CD14-positive monocyte (primary cell): ENCODE measurements at regions not wholly inside any gene's neighbourhood (a gene's known extent, or its start where the extent isn't known, plus 50 kb on each side); places are given as distances from the start of the nearest gene placed in this dataset.

Source experiments
- DNase-seq, 3 donors: peaks; one replicate each; pipeline ENCODE4 v3.0.0-alpha.2; 2011 to 2022
- H2AFZ ChIP-seq: 2 replicates; pipeline ENCODE4 v1.6.0; 2012; ENCODE audit warnings: mild to moderate bottlenecking, low read depth, low read length, inconsistent platforms; ENCODE audit not compliant: insufficient read depth, poor library complexity, severe bottlenecking
- H3K27ac ChIP-seq, 2 donors: 1 replicate in 1 of 2; 2 replicates in 1 of 2; pipeline ENCODE4 v1.5.1; 2012 to 2013; ENCODE audit warnings: low read length in 2 of 2, control low read depth in 1 of 2, inconsistent platforms in 1 of 2, low read depth in 1 of 2, mild to moderate bottlenecking in 1 of 2
- H3K27me3 ChIP-seq, 2 donors: one replicate each; pipeline versions ENCODE4 v1.6.0 to v1.6.1; 2011 to 2013; ENCODE audit warnings: low read length in 2 of 2; ENCODE audit not compliant: control insufficient read depth in 2 of 2, insufficient read depth in 2 of 2
- H3K36me3 ChIP-seq, 2 donors: replicated peaks in 1 of 2; 1 replicate in 1 of 2; 2 replicates in 1 of 2; pipeline versions ENCODE4 v1.5.1 to v1.6.1; 2012 to 2013; ENCODE audit warnings: low read length in 2 of 2, control low read depth in 1 of 2, inconsistent platforms in 1 of 2, mild to moderate bottlenecking in 1 of 2; ENCODE audit not compliant: insufficient read depth in 2 of 2, control insufficient read depth in 1 of 2
- H3K4me1 ChIP-seq, 2 donors: 1 replicate in 1 of 2; 2 replicates in 1 of 2; pipeline versions ENCODE4 v1.5.1 to v1.6.1; 2012 to 2013; ENCODE audit warnings: low read length in 2 of 2, control low read depth in 1 of 2, inconsistent platforms in 1 of 2, mild to moderate bottlenecking in 1 of 2, moderate library complexity in 1 of 2; ENCODE audit not compliant: insufficient read depth in 2 of 2, control insufficient read depth in 1 of 2
- H3K4me2 ChIP-seq: replicated peaks from 2 replicates; pipeline ENCODE3; 2012; ENCODE audit warnings: low read length, moderate library complexity, mild to moderate bottlenecking; ENCODE audit not compliant: poor library complexity, severe bottlenecking; ENCODE audit errors: extremely low read depth
- H3K4me3 ChIP-seq, 3 experiments: fragments of 200-600 bp in 1 of 3; sonication (generic) in 1 of 3; replicated peaks in 1 of 3; 1 replicate in 2 of 3; 2 replicates in 1 of 3; pipeline ENCODE4 v1.5.1; 2011 to 2013; ENCODE audit warnings: low read length in 3 of 3, mild to moderate bottlenecking in 3 of 3, control low read depth in 2 of 3, low read depth in 2 of 3, inconsistent platforms in 1 of 3, moderate library complexity in 1 of 3
- H3K79me2 ChIP-seq: 2 replicates; pipeline ENCODE4 v1.6.0; 2012; ENCODE audit warnings: mild to moderate bottlenecking, control low read depth, inconsistent platforms, low read length, moderate library complexity; ENCODE audit not compliant: insufficient read depth
- H3K9ac ChIP-seq: 2 replicates; pipeline ENCODE4 v1.6.0; 2017; ENCODE audit warnings: low read length, mild to moderate bottlenecking; ENCODE audit not compliant: insufficient read depth, poor library complexity, severe bottlenecking
- H3K9me3 ChIP-seq, 2 donors: replicated peaks in 1 of 2; 1 replicate in 1 of 2; 2 replicates in 1 of 2; pipeline versions ENCODE4 v1.5.1 to v1.6.1; 2012 to 2013; ENCODE audit warnings: low read length in 2 of 2, control low read depth in 1 of 2; ENCODE audit not compliant: control insufficient read depth in 1 of 2, insufficient read depth in 1 of 2
- H4K20me1 ChIP-seq: 2 replicates; pipeline ENCODE4 v1.6.0; 2012; ENCODE audit warnings: mild to moderate bottlenecking, low read length, control low read depth, moderate library complexity; ENCODE audit not compliant: insufficient read depth
- H3K27ac Mint-ChIP-seq, 7 donors: one replicate each; pipeline ENCODE4 v1.8.0; 2020; ENCODE audit warnings: mild to moderate bottlenecking in 7 of 7, mixed read lengths in 7 of 7, moderate library complexity in 6 of 7, inconsistent platforms in 2 of 7
- H3K27me3 Mint-ChIP-seq, 3 donors: one replicate each; pipeline ENCODE4 v1.8.0; 2021 to 2022; ENCODE audit warnings: low read depth in 3 of 3, mild to moderate bottlenecking in 3 of 3, mixed read lengths in 3 of 3, moderate library complexity in 3 of 3, inconsistent platforms in 1 of 3
- H3K36me3 Mint-ChIP-seq, 2 donors: one replicate each; pipeline ENCODE4 v1.8.0; 2020; ENCODE audit warnings: mixed read lengths in 2 of 2, inconsistent platforms in 1 of 2, mild to moderate bottlenecking in 1 of 2
- H3K4me1 Mint-ChIP-seq: one replicate; pipeline ENCODE4 v1.8.0; 2020; ENCODE audit warnings: mild to moderate bottlenecking, mixed read lengths
- H3K4me3 Mint-ChIP-seq, 2 donors: one replicate each; pipeline ENCODE4 v1.8.0; 2020; ENCODE audit warnings: mild to moderate bottlenecking in 2 of 2, mixed read lengths in 2 of 2, moderate library complexity in 1 of 2
- H3K9me3 Mint-ChIP-seq, 7 donors: one replicate each; pipeline ENCODE4 v1.8.0; 2020 to 2022; ENCODE audit warnings: mixed read lengths in 7 of 7, mild to moderate bottlenecking in 6 of 7, moderate library complexity in 6 of 7, inconsistent platforms in 2 of 7
- CTCF ChIP-seq: fragments of 200-600 bp; IDR thresholded peaks from one replicate; pipeline ENCODE4 v1.8.0; 2022; ENCODE audit warnings: antibody characterized with exemption, mild to moderate bottlenecking
- WGBS: methylation state at CpG from one replicate; pipeline ENCODE4 v1.1.5; 2013; ENCODE audit warnings: missing lambda C conversion rate; ENCODE audit not compliant: insufficient coverage; 5-methylcytosine and 5-hydroxymethylcytosine counted together
- intact Hi-C, 2 donors: fragments of 100-400 bp; cut with micrococcal nuclease; formaldehyde crosslinking; loops; one replicate each; pipeline versions ENCODE4 v1.15.0 to v1.15.1; 2023

DNA sequence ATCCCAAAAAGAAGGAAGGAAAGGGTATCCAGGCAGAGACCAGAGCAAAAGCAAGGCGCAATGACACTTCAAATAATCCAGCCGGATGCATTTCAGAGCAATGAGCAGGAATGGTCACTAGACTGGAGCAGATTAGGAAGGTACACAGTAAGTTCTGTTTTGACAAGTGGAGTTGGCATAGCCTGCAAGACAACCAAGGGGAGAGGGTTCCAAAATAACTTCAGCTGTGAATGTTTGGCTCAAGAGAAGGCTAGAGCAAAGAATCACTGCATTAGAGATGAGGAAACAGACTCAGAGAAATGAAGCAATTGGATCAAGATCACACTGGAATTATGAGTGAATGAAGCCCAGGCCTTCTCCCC is 90.0 kb upstream of the EGFL6 start:
- Histone ChIP-seq H3K79me2 (no peaks in the 10 kb centered on the region), H3K36me3 (no peaks in the 10 kb centered on the region), H2AFZ (no peak overlapping the region), H4K20me1 (no peaks in the 10 kb centered on the region), H3K4me2 (no peak overlapping the region), H3K27ac (no peak overlapping the region), H3K9ac (no peak overlapping the region), H3K9me3 (no peaks in the 10 kb centered on the region), H3K4me3 (no peak overlapping the region), H3K27me3 (peaks cover 0 to 22% of the 10 kb centered on the region in 2 donors), H3K4me1 (no peaks in the 10 kb centered on the region)
- intact Hi-C loops, result no loop called here
- Mint-ChIP-seq H3K4me1 (no peaks in the 10 kb centered on the region), H3K4me3 (no peak overlapping the region), H3K9me3 (peaks cover 0 to 5% (median 0%) of the 10 kb centered on the region in 7 donors), H3K27me3 (peaks cover 0 to 43% (median 2%) of the 10 kb centered on the region in 3 donors), H3K36me3 (no peaks in the 10 kb centered on the region), H3K27ac (no peak overlapping the region)
- TF ChIP-seq CTCF, result no peak
- DNase-seq, result no peak
- WGBS, result 100% methylated on average over 1 of the region's 2 CpGs

GRCh38 chrX:13478740-13479451 is 90.5 kb upstream of the EGFL6 start:
- no peak overlapping the region for H2AFZ ChIP-seq
- intact Hi-C loops, result no loop called here
- H3K4me3 ChIP-seq, result no peak overlapping the region
- H3K4me2 ChIP-seq, result no peak overlapping the region
- no peaks in the 10 kb centered on the region for H3K36me3 Mint-ChIP-seq
- H4K20me1 ChIP-seq, result no peaks in the 10 kb centered on the region
- H3K4me1 Mint-ChIP-seq, result peaks cover under 1% of the 10 kb centered on the region
- no peaks in the 10 kb centered on the region for H3K9me3 ChIP-seq
- H3K27ac Mint-ChIP-seq, result no peak overlapping the region
- peaks cover 0 to 4% (median 0%) of the 10 kb centered on the region in 7 donors for H3K9me3 Mint-ChIP-seq
- TF ChIP-seq CTCF, result no peak
- H3K9ac ChIP-seq, result no peak overlapping the region
- H3K27ac ChIP-seq, result no peak overlapping the region
- H3K4me1 ChIP-seq, result no peaks in the 10 kb centered on the region
- peaks cover 0 to 43% (median 2%) of the 10 kb centered on the region in 3 donors for H3K27me3 Mint-ChIP-seq
- H3K36me3 ChIP-seq, result no peaks in the 10 kb centered on the region
- WGBS, result 100% methylated on average over 2 of the region's 6 CpGs
- no peak for DNase-seq
- H3K4me3 Mint-ChIP-seq, result no peak overlapping the region
- no peaks in the 10 kb centered on the region for H3K79me2 ChIP-seq
- H3K27me3 ChIP-seq, result peaks cover 0 to 26% of the 10 kb centered on the region in 2 donors
